HEK293 (cell line): ENCODE measurements at regions not wholly inside any gene's neighbourhood (a gene's known extent, or its start where the extent isn't known, plus 50 kb on each side); places are given as distances from the start of the nearest gene placed in this dataset.

Experiments
- CTCF ChIA-PET: fragments of 350-600 bp; formaldehyde crosslinking; extraction: SDS; loops from one replicate; lab custom pipeline; 2021; ENCODE audit warnings: antibody characterized with exemption; lab: Yijun Ruan, JAX
- POLR2A ChIA-PET: fragments of 300-600 bp; formaldehyde crosslinking; extraction: SDS; loops from one replicate; lab custom pipeline; 2020; ENCODE audit warnings: antibody characterized with exemption, inconsistent platforms; lab: Yijun Ruan, JAX
- H3K27ac ChIP-seq: fragments of 200-500 bp; sonication (Bioruptor generic); 2 replicates; pipeline ENCODE4 v1.5.1; 2014; ENCODE audit warnings: low read depth, low read length, control low read depth, inconsistent platforms; ENCODE audit errors: extremely low read depth
- H3K36me3 ChIP-seq, 2 experiments: fragments of 200-500 bp in 1 of 2; sonication (Bioruptor generic) in 1 of 2; 1 replicate in 1 of 2; 2 replicates in 1 of 2; pipeline ENCODE4 v1.5.1; 2014 to 2017; ENCODE audit warnings: inconsistent platforms in 2 of 2, low read length in 2 of 2; ENCODE audit not compliant: control insufficient read depth in 2 of 2, insufficient read depth in 1 of 2
- H3K4me1 ChIP-seq: fragments of 200-500 bp; sonication (Bioruptor generic); 2 replicates; pipeline ENCODE4 v1.5.1; 2014; ENCODE audit warnings: mild to moderate bottlenecking, low read length, inconsistent platforms; ENCODE audit not compliant: control insufficient read depth, insufficient read depth
- H3K4me3 ChIP-seq: 2 replicates; pipeline ENCODE4 v1.5.1; 2011; ENCODE audit warnings: low read depth, mild to moderate bottlenecking, control low read depth, low read length, moderate library complexity
- H3K9me3 ChIP-seq: fragments of 200-500 bp; sonication (Bioruptor generic); 2 replicates; pipeline ENCODE4 v1.5.1; 2014; ENCODE audit warnings: low read depth, low read length, inconsistent platforms; ENCODE audit not compliant: control insufficient read depth, insufficient read depth
- EGR2 ChIP-seq: fragments of 450-650 bp; formaldehyde crosslinking; IDR thresholded peaks from 2 replicates; pipeline ENCODE4 v1.5.1; 2016; ENCODE audit warnings: low read depth, missing biosample characterization, missing genetic modification characterization
- GLI4 ChIP-seq: fragments of 450-650 bp; formaldehyde crosslinking; IDR thresholded peaks from 2 replicates; pipeline ENCODE4 v1.5.1; 2016; ENCODE audit warnings: missing biosample characterization, missing genetic modification characterization
- KLF8 ChIP-seq: fragments of 450-650 bp; formaldehyde crosslinking; IDR thresholded peaks from 2 replicates; pipeline ENCODE4 v1.5.1; 2016; ENCODE audit warnings: missing biosample characterization, missing genetic modification characterization
- PRDM10 ChIP-seq: fragments of 450-650 bp; formaldehyde crosslinking; IDR thresholded peaks from 2 replicates; pipeline ENCODE4 v1.5.1; 2016; ENCODE audit warnings: missing biosample characterization, missing genetic modification characterization
- ZBTB49 ChIP-seq: fragments of 450-650 bp; formaldehyde crosslinking; IDR thresholded peaks from 2 replicates; pipeline ENCODE4 v1.5.1; 2016; ENCODE audit warnings: missing biosample characterization, missing genetic modification characterization, low read depth
- ZFP69B ChIP-seq: fragments of 450-650 bp; formaldehyde crosslinking; IDR thresholded peaks from 2 replicates; pipeline ENCODE4 v1.5.1; 2016; ENCODE audit warnings: missing biosample characterization, missing genetic modification characterization
- ZNF155 ChIP-seq: fragments of 450-650 bp; formaldehyde crosslinking; IDR thresholded peaks from 2 replicates; pipeline ENCODE4 v1.5.1; 2016; ENCODE audit warnings: missing biosample characterization, missing genetic modification characterization
- ZNF16 ChIP-seq: fragments of 450-650 bp; formaldehyde crosslinking; IDR thresholded peaks from 2 replicates; pipeline ENCODE4 v1.5.1; 2016; ENCODE audit warnings: low read depth, missing biosample characterization, missing genetic modification characterization
- ZNF211 ChIP-seq: fragments of 450-650 bp; formaldehyde crosslinking; IDR thresholded peaks from 2 replicates; pipeline ENCODE4 v1.5.1; 2016; ENCODE audit warnings: low read depth, missing biosample characterization, missing genetic modification characterization
- ZNF23 ChIP-seq: fragments of 450-650 bp; formaldehyde crosslinking; IDR thresholded peaks from 2 replicates; pipeline ENCODE4 v1.5.1; 2016; ENCODE audit warnings: missing biosample characterization, missing genetic modification characterization, borderline replicate concordance
- ZNF248 ChIP-seq: fragments of 450-650 bp; formaldehyde crosslinking; IDR thresholded peaks from 2 replicates; pipeline ENCODE4 v1.5.1; 2017; ENCODE audit warnings: missing biosample characterization, missing genetic modification characterization
- ZNF335 ChIP-seq: fragments of 450-650 bp; formaldehyde crosslinking; conservative IDR thresholded peaks from 2 replicates; pipeline ENCODE4 v1.5.1; 2016; ENCODE audit warnings: missing biosample characterization, missing genetic modification characterization
- ZNF350 ChIP-seq: fragments of 450-650 bp; formaldehyde crosslinking; IDR thresholded peaks from 2 replicates; pipeline ENCODE4 v1.5.0; 2017; ENCODE audit warnings: missing biosample characterization, mild to moderate bottlenecking, missing genetic modification characterization
- ZNF354C ChIP-seq: fragments of 450-650 bp; formaldehyde crosslinking; IDR thresholded peaks from 2 replicates; pipeline ENCODE4 v1.5.1; 2016; ENCODE audit warnings: missing biosample characterization, missing genetic modification characterization, low read depth, borderline replicate concordance
- ZNF513 ChIP-seq: fragments of 450-650 bp; IDR thresholded peaks from 2 replicates; pipeline ENCODE4 v1.5.1; 2018; ENCODE audit warnings: missing biosample characterization, missing genetic modification characterization
- ZNF776 ChIP-seq: fragments of 450-650 bp; formaldehyde crosslinking; IDR thresholded peaks from 2 replicates; pipeline ENCODE4 v1.5.0; 2017; ENCODE audit warnings: missing biosample characterization, missing genetic modification characterization, borderline replicate concordance
- TF ChIP-seq, protein P1 (sequence below): fragments of 450-650 bp; formaldehyde crosslinking; IDR thresholded peaks from 2 replicates; pipeline ENCODE4 v1.5.1; 2016; ENCODE audit warnings: missing biosample characterization, missing genetic modification characterization
- TF ChIP-seq, protein P2 (sequence below): fragments of 450-650 bp; formaldehyde crosslinking; IDR thresholded peaks from 2 replicates; pipeline ENCODE4 v1.5.0; 2017; ENCODE audit warnings: missing biosample characterization, missing genetic modification characterization, borderline replicate concordance

GRCh38 chr15:69834761-69835160 lies 263.0 kb downstream of the TLE3 start (continued):
- no peak for TF ChIP-seq ZFP69B (tag by site-specific recombination)
- no peak for TF ChIP-seq ZNF350 (tag by site-specific recombination)
- no peak for TF ChIP-seq ZNF16 (tag by site-specific recombination)
- TF ChIP-seq, protein P1, sequence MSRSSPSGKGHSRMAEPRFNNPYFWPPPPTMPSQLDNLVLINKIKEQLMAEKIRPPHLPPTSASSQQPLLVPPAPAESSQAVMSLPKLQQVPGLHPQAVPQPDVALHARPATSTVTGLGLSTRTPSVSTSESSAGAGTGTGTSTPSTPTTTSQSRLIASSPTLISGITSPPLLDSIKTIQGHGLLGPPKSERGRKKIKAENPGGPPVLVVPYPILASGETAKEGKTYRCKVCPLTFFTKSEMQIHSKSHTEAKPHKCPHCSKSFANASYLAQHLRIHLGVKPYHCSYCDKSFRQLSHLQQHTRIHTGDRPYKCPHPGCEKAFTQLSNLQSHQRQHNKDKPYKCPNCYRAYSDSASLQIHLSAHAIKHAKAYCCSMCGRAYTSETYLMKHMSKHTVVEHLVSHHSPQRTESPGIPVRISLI (tag by site-specific recombination): no peak
- TF ChIP-seq ZNF354C (tag by site-specific recombination): no peak

- no peaks in the 10 kb centered on the region for H3K4me1 ChIP-seq
- H3K36me3 ChIP-seq: no peaks in the 10 kb centered on the region
- no peaks in the 10 kb centered on the region for H3K9me3 ChIP-seq
- CTCF ChIA-PET: no interaction called here
- no peak for TF ChIP-seq ZNF513 (tag by site-specific recombination)
- no peak for TF ChIP-seq ZBTB49 (tag by site-specific recombination)
- TF ChIP-seq ZNF23 (tag by site-specific recombination): no peak
- TF ChIP-seq ZNF211 (tag by site-specific recombination): no peak
- TF ChIP-seq GLI4 (tag by site-specific recombination): no peak
- no peak for TF ChIP-seq PRDM10 (tag by site-specific recombination)
- no peak for TF ChIP-seq ZNF155
- no peak overlapping the region for H3K27ac ChIP-seq
- POLR2A ChIA-PET: no interaction called here
- no peak overlapping the region for H3K4me3 ChIP-seq
Measured at GRCh38 chr15:69836048-69836447, 261.7 kb downstream of the TLE3 start.

- ChIA-PET CTCF (no interaction called here), POLR2A (interaction anchor here (1.0 kb wide), 1 partner anchor 74 kb away, joined by 3 read pairs; no protein-coding TSS in a partner anchor)
- Histone ChIP-seq H3K4me3 (no peak overlapping the region), H3K9me3 (no peaks in the 10 kb centered on the region), H3K36me3 (no peaks in the 10 kb centered on the region), H3K4me1 (no peaks in the 10 kb centered on the region), H3K27ac (no peak overlapping the region)
- TF ChIP-seq, protein P2, sequence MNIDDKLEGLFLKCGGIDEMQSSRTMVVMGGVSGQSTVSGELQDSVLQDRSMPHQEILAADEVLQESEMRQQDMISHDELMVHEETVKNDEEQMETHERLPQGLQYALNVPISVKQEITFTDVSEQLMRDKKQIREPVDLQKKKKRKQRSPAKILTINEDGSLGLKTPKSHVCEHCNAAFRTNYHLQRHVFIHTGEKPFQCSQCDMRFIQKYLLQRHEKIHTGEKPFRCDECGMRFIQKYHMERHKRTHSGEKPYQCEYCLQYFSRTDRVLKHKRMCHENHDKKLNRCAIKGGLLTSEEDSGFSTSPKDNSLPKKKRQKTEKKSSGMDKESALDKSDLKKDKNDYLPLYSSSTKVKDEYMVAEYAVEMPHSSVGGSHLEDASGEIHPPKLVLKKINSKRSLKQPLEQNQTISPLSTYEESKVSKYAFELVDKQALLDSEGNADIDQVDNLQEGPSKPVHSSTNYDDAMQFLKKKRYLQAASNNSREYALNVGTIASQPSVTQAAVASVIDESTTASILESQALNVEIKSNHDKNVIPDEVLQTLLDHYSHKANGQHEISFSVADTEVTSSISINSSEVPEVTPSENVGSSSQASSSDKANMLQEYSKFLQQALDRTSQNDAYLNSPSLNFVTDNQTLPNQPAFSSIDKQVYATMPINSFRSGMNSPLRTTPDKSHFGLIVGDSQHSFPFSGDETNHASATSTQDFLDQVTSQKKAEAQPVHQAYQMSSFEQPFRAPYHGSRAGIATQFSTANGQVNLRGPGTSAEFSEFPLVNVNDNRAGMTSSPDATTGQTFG: no peak
- TF ChIP-seq ZNF335 (no peak), EGR2 (no peak), ZNF776 (no peak), ZNF248 (no peak), KLF8 (tag by site-specific recombination) (no peak)
Measured at GRCh38 chr15:69836526-69837230, 261.0 kb downstream of the TLE3 start.
